Spleen (tissue), 11 donors: ENCODE measurements at regions not wholly inside any gene's neighbourhood (a gene's known extent, or its start where the extent isn't known, plus 50 kb on each side); places are given as distances from the start of the nearest gene placed in this dataset.

Experiments used
- DNase-seq: peaks from one replicate; pipeline ENCODE4 v3.0.0-alpha.2; 2020
- H3K27ac ChIP-seq, 8 donors: fragments of 200-600 bp; sonication (generic) in 7 of 8; 1 replicate in 4 of 8; 2 replicates in 4 of 8; pipeline versions ENCODE4 v1.5.0 to v1.8.0; 2016 to 2021; ENCODE audit warnings: inconsistent platforms in 4 of 8, mild to moderate bottlenecking in 4 of 8, moderate library complexity in 1 of 8
- H3K27me3 ChIP-seq, 7 donors: fragments of 200-600 bp; sonication (generic) in 6 of 7; replicated peaks in 1 of 7; 1 replicate in 4 of 7; 2 replicates in 3 of 7; pipeline versions ENCODE4 v1.5.0 to v1.8.0; 2016 to 2021; ENCODE audit warnings: inconsistent platforms in 3 of 7, mild to moderate bottlenecking in 1 of 7
- H3K36me3 ChIP-seq, 6 donors: fragments of 200-600 bp; sonication (generic) in 5 of 6; 1 replicate in 4 of 6; 2 replicates in 2 of 6; pipeline versions ENCODE4 v1.5.0 to v1.8.0; 2016 to 2021; ENCODE audit warnings: inconsistent platforms in 2 of 6
- H3K4me1 ChIP-seq, 6 donors: fragments of 200-600 bp; sonication (generic) in 5 of 6; 1 replicate in 3 of 6; 2 replicates in 3 of 6; pipeline versions ENCODE4 v1.5.0 to v1.8.0; 2016 to 2021; ENCODE audit warnings: inconsistent platforms in 3 of 6
- H3K4me3 ChIP-seq, 8 donors: fragments of 200-600 bp; sonication (generic) in 7 of 8; 1 replicate in 4 of 8; 2 replicates in 4 of 8; pipeline versions ENCODE4 v1.5.0 to v1.8.0; 2016 to 2021; ENCODE audit warnings: inconsistent platforms in 4 of 8, mild to moderate bottlenecking in 4 of 8, moderate library complexity in 2 of 8
- H3K9me3 ChIP-seq, 8 donors: fragments of 200-600 bp; sonication (generic) in 7 of 8; 1 replicate in 4 of 8; 2 replicates in 4 of 8; pipeline versions ENCODE4 v1.5.0 to v1.8.0; 2016 to 2021; ENCODE audit warnings: inconsistent platforms in 4 of 8
- POLR2A ChIP-seq, 3 donors: fragments of 450-650 bp; IDR thresholded peaks; one replicate each; pipeline ENCODE4 v1.5.1; 2017; ENCODE audit warnings: antibody characterized with exemption in 3 of 3, mild to moderate bottlenecking in 1 of 3
- POLR2AphosphoS5 ChIP-seq, 3 donors: sonication (generic); formaldehyde crosslinking; IDR thresholded peaks; one replicate each; pipeline ENCODE4 v1.5.1; 2017; ENCODE audit warnings: antibody characterized with exemption in 3 of 3
- WGBS, 5 donors: extraction: QIAGEN DNeasy Blood & Tissue Kit in 3 of 5; methylation state at CpG; one replicate each; pipeline versions ENCODE4 v1.1.5 to v1.1.7; 2013 to 2018; 5-methylcytosine and 5-hydroxymethylcytosine counted together
- intact Hi-C: fragments of 100-400 bp; cut with DNase I; formaldehyde crosslinking; loops from one replicate; pipeline ENCODE4 v1.15.0; 2023; ENCODE audit warnings: low total_unique reads
- TF ChIP-seq, protein P1 (sequence below), 11 experiments: fragments of 200-600 bp in 7 of 11; fragments of 450-650 bp in 4 of 11; sonication (generic) in 4 of 11; IDR thresholded peaks in 8 of 11; conservative IDR thresholded peaks in 3 of 11; 1 replicate in 7 of 11; 2 replicates in 4 of 11; pipeline versions ENCODE4 v1.4.0 to v1.8.0; 2016 to 2021; ENCODE audit warnings: antibody characterized with exemption in 11 of 11, inconsistent platforms in 4 of 11, mild to moderate bottlenecking in 1 of 11
- donor health status: healthy with polysubstance abuse.
- donor health status: DM: no; HTN: no; CAD: no; lungs with moderate emphysema.
- donor health status: DM: no; HTN: no; CAD: no.
- donor health status: Bipolar disorder and iron deficiency.
- donor health status: healthy.
- donor health status: DM: no; HTN: no; CAD: no.
- donor health status: DM: yes; HTN: yes; CAD: no.

GRCh38 chr17:52995881-52996280 is 826.8 kb upstream of the KIF2B start:
- WGBS, 5 donors = 73 to 88% (median 77%) methylated on average over 3 of the region's 3 CpGs
- H3K36me3 ChIP-seq = no peaks in the 10 kb centered on the region
- H3K4me3 ChIP-seq = no peak overlapping the region
- no peak for DNase-seq
- no peaks in the 10 kb centered on the region for H3K4me1 ChIP-seq
- no peak overlapping the region for H3K27ac ChIP-seq
- TF ChIP-seq, protein P1, sequence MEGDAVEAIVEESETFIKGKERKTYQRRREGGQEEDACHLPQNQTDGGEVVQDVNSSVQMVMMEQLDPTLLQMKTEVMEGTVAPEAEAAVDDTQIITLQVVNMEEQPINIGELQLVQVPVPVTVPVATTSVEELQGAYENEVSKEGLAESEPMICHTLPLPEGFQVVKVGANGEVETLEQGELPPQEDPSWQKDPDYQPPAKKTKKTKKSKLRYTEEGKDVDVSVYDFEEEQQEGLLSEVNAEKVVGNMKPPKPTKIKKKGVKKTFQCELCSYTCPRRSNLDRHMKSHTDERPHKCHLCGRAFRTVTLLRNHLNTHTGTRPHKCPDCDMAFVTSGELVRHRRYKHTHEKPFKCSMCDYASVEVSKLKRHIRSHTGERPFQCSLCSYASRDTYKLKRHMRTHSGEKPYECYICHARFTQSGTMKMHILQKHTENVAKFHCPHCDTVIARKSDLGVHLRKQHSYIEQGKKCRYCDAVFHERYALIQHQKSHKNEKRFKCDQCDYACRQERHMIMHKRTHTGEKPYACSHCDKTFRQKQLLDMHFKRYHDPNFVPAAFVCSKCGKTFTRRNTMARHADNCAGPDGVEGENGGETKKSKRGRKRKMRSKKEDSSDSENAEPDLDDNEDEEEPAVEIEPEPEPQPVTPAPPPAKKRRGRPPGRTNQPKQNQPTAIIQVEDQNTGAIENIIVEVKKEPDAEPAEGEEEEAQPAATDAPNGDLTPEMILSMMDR (IDR thresholded peaks at IDR 0.05 in 8 of 11, conservative IDR thresholded peaks at IDR 0.05 in 3 of 11) = no peak
- no peak for TF ChIP-seq POLR2AphosphoS5 (IDR thresholded peaks at IDR 0.05)
- no peak for TF ChIP-seq POLR2A (IDR thresholded peaks at IDR 0.05)
- intact Hi-C loops = no loop called here
- no peaks in the 10 kb centered on the region for H3K27me3 ChIP-seq
- peaks cover 0 to 31% (median 13%) of the 10 kb centered on the region in 8 donors for H3K9me3 ChIP-seq

GRCh38 chr17:52995147-52995546 is 827.6 kb upstream of the KIF2B start:
- Histone ChIP-seq H3K4me3 (no peak overlapping the region), H3K36me3 (no peaks in the 10 kb centered on the region), H3K9me3 (peaks cover 0 to 27% (median 13%) of the 10 kb centered on the region in 8 donors), H3K27me3 (no peaks in the 10 kb centered on the region), H3K4me1 (no peaks in the 10 kb centered on the region), H3K27ac (no peak overlapping the region)
- intact Hi-C loops = no loop called here
- no peak for DNase-seq
- TF ChIP-seq, protein P1 (IDR thresholded peaks at IDR 0.05 in 8 of 11, conservative IDR thresholded peaks at IDR 0.05 in 3 of 11) = no peak
- TF ChIP-seq POLR2AphosphoS5 (IDR thresholded peaks at IDR 0.05) (no peak), POLR2A (IDR thresholded peaks at IDR 0.05) (no peak)
- 52 to 75% (median 71%) methylated on average over 1 of the region's 1 CpG for WGBS, 5 donors

- intact Hi-C loops = no loop called here
- H3K36me3 ChIP-seq = no peaks in the 10 kb centered on the region
- 55 to 61% (median 59%) methylated on average over 4 of the region's 4 CpGs for WGBS, 5 donors
- TF ChIP-seq POLR2AphosphoS5 (IDR thresholded peaks at IDR 0.05) (no peak), POLR2A (IDR thresholded peaks at IDR 0.05) (no peak)
- TF ChIP-seq, protein P1 (IDR thresholded peaks at IDR 0.05 in 8 of 11, conservative IDR thresholded peaks at IDR 0.05 in 3 of 11) = no peak
- H3K9me3 ChIP-seq = peaks cover 0 to 7% (median 1%) of the 10 kb centered on the region in 8 donors
- H3K27me3 ChIP-seq = no peaks in the 10 kb centered on the region
- DNase-seq = no peak
- H3K4me1 ChIP-seq = no peaks in the 10 kb centered on the region
- no peak overlapping the region for H3K27ac ChIP-seq
- no peak overlapping the region for H3K4me3 ChIP-seq
Measured at GRCh38 chr17:52986056-52986662, 827.6 kb upstream of the CA10 start.

DNA sequence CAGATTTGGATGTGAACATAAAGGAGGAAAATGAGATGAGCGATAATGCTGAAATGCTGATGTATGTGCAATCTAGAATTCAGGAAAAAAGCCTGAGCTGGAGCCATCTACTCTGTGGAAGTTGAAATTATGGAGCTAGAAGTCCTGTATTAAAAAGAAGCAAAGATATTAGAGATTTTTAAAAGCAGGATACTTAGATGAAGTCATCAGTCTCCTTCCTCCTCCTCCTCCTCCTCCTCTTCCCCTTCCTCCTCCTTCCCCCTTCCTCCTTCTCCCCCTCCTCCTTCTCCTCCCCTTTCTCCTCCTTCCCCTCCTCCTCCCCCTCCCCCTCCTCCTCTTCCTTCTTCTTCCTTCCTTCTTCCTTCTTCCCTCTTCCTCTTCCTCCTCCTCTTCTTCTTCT is 823.8 kb upstream of the CA10 start:
- intact Hi-C loops = no loop called here
- Histone ChIP-seq H3K9me3 (peaks cover 0 to 4% (median 0%) of the 10 kb centered on the region in 8 donors), H3K27ac (no peak overlapping the region), H3K27me3 (no peaks in the 10 kb centered on the region), H3K36me3 (no peaks in the 10 kb centered on the region), H3K4me1 (no peaks in the 10 kb centered on the region), H3K4me3 (no peak overlapping the region)
- TF ChIP-seq, protein P1 (IDR thresholded peaks at IDR 0.05 in 8 of 11, conservative IDR thresholded peaks at IDR 0.05 in 3 of 11) = no peak
- TF ChIP-seq POLR2A (IDR thresholded peaks at IDR 0.05) (no peak), POLR2AphosphoS5 (IDR thresholded peaks at IDR 0.05) (no peak)
- 89 to 95% (median 92%) methylated on average over 1 of the region's 1 CpG for WGBS, 5 donors
- no peak for DNase-seq
